ENCODE measurements at regions not wholly inside any gene's neighbourhood (a gene's known extent, or its start where the extent isn't known, plus 50 kb on each side); places are given as distances from the start of the nearest gene placed in this dataset.
A peak's percentile ranks its signal among the peaks of the same experiment; 100 is the strongest.
"Not testable (repeated sequence)": the region's sequence is repeated elsewhere in the genome, so short reads cannot be mapped to it uniquely, and the experiment has no call there.

DNA sequence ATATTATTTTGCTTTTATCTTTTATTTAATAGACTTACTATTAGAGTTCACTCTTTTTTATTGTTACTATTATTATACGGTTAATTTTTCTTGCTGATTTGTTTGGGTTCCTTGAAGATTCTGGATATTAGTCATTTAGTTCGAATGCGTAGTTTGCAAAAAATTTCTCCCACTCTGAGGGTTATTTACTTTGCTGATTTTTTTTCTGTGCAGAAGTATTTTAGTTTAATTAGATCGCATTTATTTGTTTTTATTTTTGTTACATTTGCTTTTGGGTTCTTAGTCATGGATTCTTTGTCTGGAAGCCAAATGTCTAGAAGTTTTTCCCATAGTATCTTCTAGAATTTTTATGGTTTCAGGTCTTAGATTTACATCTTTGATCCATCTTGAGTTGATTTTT is 585.2 kb downstream of the CPS1 start:
- DNase-seq = no peak

DNA sequence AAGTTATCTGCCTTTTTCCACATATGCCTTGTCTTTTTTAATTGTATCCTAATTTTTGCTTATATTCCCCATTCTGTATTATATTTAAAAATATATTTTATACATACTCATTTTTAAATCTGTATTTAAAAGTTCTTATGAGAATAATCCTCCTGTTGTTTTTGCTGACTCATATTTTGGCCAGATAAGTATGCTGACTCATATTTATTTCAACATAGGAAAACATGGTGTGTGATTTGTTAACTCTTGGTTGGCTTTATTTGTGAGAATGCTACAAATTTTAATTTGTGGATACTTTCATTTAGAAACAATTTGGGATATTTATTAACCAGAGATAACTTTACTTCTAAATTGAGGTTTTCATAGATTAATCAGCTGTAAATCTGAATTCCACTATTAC is 587.7 kb downstream of the CPS1 start:
- DNase-seq = no peak

DNA sequence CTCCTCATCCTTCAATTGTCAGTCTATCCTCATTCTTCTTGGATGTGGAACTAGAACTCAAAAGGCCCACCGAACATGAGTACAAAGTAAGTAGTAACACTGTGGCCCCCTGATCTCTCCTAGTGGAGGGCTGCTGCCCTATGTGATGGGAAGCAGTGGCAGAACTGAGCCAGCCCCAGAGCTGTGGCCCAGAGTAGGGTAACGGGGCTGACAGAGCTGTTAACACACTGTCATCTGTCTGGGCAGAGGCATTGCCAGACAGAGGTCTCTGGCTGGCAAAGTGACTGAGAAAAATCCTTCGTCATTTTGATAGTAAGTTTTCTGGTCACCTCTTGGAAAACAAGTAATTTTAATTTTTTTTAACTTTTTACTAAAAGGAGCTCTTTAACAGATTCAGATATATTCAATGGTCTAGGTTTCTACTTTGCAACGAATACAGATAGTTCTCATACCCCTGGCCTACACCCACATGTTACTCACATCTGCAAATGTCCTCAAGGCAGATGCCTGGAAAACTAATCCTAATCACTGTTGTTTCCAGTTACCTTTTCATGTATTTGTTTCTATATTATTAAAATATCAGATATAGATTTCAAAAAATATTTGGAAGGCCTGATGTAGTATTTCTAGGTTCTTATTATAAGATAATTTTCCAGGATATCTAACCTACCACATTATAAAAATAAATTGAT is 588.7 kb downstream of the CPS1 start:
- no peak for DNase-seq

GRCh38 chr2:211149731-211150130 is 593.3 kb downstream of the CPS1 start:
- no peak for DNase-seq

DNA sequence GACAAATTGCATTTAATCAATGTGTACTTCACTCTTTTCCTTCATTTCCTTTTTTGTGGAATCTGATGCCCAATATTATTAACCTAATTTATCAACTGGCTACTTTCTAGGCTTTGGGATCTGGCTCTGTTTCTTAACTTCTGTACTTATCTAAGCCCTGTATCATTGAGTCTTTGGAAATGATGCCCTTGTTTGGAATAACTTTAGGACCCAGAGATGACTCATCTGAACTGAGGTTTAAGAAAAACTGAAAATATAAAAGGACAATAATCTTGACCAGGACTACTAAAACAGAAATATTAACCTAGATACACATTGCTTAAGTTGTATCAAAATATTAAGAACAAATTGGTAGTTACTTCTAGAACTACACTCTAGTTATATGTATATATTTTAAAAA is 600.8 kb downstream of the CPS1 start:
- no peak for DNase-seq

DNA sequence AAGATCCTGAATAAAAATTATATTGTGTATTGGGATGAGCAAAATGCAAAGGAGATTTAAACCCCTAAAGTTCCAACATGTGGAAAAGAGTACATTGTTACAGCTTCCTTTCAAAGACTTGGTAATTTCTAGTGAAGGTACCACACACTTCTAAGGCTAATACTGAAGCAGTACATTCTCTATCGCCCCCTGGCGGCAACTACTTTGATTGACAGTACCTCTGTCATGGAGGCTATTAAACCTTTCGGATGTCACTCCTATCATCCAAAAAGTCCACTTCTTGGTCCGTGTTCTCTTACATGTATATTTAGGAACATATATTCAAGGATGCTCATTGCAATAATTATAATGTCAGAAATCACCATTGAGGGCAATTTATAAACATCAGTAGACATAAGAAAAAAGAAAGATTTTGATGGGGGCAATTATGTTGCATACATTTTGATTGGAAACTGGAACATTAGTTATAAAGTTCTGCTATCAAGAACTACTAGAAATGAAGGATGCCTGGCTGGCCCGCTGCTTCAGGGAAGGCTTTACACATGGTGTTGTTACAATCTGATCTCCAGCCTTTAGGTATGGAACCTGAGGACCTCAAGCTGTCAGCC is 601.6 kb downstream of the CPS1 start:
- DNase-seq = peak in 42 of 51 donors; percentile 0 to 90 (median 32)

- no peak for DNase-seq
Observed at GRCh38 chr2:211159972-211160371, 603.6 kb downstream of the CPS1 start.

- no peak for DNase-seq
Observed at GRCh38 chr2:211161236-211161635, 604.8 kb downstream of the CPS1 start.

- no peak for DNase-seq
Observed at GRCh38 chr2:211162911-211163310, 606.5 kb downstream of the CPS1 start.

DNA sequence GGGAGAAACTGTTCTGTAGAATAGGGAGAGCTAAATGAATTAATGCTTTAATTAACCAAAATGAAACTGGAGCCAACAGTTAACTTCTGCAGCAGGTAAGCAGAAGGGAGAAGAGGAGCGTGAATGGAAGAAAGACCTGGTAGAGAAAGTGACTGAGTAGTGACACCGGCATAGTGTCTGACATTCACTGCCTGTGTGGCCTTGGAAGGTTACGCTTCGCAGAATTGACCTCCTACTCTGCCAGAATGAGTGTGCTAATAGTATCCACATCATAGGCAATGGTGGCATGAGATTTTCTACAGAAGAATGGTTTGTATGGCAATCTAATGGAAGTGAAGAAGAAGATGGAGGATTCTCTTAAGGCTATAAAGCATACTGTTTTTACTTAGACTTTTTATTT is 614.4 kb downstream of the CPS1 start:
- DNase-seq = no peak

DNA sequence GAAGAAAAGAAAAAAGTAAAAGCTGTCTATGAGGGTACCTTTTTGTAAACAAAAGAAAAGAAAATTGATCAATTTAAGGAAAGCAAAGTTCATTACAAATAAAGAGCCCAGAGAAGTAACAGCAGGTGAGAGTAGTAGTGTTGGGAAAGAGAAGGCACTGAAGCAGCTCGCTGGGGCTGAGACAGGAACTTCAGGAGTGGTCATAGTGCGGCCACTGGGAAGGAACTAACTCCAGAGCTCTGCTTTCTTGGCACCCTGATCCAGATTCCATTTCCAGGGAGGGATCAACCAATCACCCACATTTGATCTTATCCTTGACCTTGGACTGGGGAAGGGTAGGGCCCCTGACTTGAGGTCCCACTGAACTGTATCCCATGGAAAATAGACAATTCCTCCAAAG is 617.6 kb downstream of the CPS1 start:
- no peak for DNase-seq

- no peak for DNase-seq
Observed at GRCh38 chr2:211174631-211175030, 618.2 kb downstream of the CPS1 start.

- no peak for DNase-seq
Observed at GRCh38 chr2:211175956-211176355, 619.6 kb downstream of the CPS1 start.

DNA sequence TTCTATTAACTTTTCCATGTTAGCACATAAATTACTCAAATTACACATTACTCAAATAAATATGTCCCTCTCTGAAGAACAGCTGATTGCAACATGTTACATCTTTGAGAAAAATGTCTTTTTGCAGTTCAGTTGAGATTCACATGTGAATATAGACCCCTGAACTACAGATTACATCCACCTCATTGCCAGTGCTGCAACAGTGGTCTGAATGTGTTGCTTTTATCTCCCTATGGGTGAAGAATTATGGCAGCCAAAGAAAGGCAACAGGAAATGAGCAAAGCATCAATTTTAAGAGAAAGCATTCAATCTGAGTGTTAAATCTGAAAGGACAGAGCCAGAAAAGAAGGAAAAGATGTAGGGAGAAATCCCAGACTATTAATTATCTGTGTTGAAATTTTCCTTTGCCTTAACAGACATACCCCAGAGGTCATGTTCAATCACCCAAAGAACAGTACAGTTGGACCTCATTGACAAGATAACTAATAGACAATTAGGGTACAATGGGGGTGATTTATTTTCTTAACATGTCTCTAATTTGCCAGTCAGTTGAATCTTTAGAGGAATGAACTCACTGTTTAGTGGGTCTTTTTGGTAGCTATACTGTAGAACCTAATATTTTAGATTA is 620.2 kb downstream of the CPS1 start:
- no peak for DNase-seq

DNA sequence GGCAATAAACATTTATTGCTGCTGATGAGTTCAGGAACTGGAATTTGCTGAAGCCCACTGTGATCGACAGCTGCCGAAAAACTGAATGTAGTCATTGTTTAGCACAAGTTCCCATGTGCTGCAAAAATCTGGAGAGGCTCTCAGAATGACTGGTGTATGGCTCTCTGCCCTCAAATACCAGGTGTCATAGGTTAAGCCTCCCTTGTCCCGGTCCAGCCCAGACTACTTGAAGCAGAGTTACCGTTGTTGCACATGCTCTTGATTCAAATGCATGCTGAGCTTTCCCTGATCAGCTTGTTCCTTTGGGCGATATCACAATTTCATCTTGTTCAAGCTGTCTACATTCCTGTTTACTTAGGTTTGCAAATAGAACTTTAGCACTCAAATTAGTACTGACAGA is 625.2 kb downstream of the CPS1 start:
- peak in 1 of 51 donors; percentile 12 for DNase-seq

DNA sequence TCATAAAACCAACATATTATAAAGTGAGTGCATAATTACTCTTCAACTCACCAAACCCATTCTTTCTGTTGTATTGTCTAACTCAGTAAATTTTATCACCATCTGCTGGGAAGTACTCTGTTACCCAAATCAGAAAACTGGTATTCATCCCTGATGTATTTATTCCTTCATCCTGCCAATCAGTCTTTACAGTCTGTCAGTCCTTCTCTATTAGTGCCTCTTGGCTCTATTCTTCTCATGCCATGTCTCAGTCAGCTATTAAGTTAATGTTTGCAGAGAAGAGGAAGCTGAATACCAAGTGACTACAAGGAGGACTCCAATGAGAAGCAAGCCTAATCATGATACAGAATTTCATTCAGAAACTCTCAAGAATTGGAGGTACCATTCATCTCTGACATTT is 631.2 kb downstream of the CPS1 start:
- DNase-seq = no peak

- DNase-seq = no peak
Observed at GRCh38 chr2:211203986-211204385, 647.6 kb downstream of the CPS1 start.

DNA sequence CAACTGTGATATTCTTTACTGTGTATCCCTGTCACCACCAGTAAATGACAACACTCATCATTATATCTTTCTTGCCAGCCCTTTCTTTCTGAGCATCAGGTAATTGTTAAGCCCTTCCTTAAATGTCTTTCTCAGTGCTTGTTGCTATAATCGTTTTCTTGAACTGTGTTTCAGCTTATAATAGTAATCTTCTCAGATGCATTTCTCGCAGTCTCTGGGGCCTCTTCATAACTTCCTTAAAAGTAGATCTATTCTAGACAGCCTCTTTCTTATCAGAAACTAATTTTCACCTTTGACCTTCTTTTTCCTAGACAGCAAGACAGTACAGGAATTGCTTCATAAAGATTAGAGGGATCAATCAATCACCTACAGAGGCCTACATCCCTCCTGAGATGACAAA is 648.1 kb downstream of the CPS1 start:
- DNase-seq = no peak

GRCh38 chr2:211204902-211205301 is 648.5 kb downstream of the CPS1 start:
- DNase-seq = no peak

DNA sequence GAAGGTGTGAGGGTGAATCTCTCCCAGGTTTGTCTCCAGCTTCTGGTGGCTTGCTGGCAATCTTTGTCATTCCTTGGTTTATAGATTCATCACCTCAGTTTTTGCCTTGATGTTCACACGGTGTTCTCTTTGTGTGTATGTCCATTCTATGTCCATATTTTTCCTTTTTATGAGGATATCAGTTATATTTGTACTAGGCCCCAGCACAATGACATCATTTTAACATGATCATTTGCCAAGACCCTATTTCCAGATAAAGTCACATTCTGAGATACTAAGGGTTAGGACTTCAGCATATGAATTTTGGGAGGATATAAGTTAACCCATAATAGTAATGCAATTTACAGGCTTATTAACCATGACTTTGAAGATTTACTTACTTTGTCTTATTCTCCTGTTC is 649.0 kb downstream of the CPS1 start:
- no peak for DNase-seq

GRCh38 chr2:211205836-211206235 is 649.4 kb downstream of the CPS1 start:
- no peak for DNase-seq

DNA sequence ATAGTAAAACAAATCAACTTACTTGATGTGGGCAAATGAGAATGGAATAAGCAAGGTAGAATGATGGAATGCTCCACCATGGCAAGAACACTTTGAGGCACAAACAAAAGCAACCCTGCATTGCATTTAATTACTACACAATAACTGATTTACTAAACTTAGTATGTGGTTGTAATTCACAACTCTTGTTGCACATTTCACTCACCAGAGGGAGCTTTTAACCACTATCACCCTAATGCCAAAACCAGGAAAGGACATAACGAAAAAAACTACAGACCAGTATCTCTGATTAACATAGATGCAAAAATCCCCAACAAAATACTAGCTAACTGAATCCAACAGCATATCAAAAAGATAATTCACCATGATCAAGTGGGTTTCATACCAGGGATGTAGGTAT is 659.8 kb downstream of the CPS1 start:
- no peak for DNase-seq

DNA sequence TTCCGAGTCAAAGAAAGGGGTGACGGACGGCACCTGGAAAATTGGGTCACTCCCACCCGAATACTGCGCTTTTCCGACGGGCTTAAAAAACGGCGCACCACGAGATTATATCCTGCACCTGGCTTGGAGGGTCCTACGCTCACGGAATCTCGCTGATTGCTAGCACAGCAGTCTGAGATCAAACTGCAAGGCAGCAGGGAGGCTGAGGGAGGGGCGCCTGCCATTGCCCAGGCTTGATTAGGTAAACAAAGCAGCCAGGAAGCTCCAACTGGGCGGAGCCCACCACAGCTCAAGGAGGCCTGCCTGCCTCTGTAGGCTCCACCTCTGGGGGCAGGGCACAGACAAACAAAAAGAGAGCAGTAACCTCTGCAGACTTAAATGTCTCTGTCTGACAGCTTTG is 663.1 kb downstream of the CPS1 start:
- DNase-seq = not testable (repeated sequence)

Measured in hypothalamus (tissue), 51 donors.